Stimulated activated CD4-positive, alpha-beta T cell treated with anti-CD3 and anti-CD28 coated beads, Interleukin-15, amount 100 ng/mL, for 1 hour (primary cell): ENCODE measurements at regions not wholly inside any gene's neighbourhood (a gene's known extent, or its start where the extent isn't known, plus 50 kb on each side); places are given as distances from the start of the nearest gene placed in this dataset.

Source experiments
- DNase-seq, 2 donors: peaks; one replicate each; pipeline ENCODE4 v3.0.0-alpha.2; 2020; ENCODE audit warnings: low read depth in 1 of 2, low spot score in 1 of 2

DNA sequence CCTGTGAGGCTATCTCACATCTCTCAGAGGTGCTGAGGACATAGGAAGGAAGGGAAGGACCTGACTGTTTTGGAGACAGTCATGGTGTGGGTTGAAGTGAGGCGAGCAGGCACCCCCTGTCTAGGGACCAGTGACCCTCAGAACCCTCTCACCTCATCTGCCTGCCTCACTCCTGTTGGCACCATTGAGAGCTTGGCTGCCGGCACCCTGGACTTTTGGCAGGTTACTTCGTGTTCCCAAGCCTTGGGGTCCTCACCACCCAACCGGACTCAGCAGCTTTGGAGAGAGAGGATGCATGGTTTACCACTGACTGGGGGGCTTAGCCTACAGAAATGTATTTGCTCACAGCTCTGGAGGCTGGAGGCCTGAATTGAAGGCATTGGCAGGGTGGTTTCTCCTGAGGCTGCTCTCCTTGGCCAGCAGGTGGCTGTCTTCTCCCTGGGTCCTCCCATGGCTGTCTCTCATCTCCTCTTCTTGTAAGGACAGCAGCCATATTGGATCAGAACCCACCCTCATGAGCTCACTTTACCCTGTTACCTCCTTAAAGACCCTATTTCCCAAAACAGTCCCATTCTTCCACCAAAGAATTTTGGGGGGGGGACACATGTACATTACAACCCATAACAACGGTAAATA lies 142.0 kb downstream of the TSN start:
- no peak for DNase-seq

DNA sequence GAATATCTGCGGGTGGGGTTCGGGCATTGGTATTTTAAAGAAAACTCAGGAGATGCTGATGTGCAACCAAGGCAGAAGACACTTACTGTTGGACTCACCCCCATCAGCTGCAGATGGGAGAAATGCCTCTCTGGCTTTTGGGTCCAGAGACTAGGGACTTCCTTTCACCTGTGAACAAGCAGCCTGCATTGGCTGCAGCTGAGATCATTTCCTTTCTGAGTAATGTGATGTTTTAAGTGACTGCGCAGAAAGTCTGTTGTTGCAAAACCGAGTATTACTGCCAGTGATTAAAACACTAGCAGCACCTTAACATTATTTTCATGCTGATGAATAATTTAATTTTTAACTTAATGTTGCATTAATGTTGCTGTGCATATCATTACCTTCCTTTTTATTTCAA lies 143.0 kb downstream of the TSN start:
- no peak for DNase-seq

DNA sequence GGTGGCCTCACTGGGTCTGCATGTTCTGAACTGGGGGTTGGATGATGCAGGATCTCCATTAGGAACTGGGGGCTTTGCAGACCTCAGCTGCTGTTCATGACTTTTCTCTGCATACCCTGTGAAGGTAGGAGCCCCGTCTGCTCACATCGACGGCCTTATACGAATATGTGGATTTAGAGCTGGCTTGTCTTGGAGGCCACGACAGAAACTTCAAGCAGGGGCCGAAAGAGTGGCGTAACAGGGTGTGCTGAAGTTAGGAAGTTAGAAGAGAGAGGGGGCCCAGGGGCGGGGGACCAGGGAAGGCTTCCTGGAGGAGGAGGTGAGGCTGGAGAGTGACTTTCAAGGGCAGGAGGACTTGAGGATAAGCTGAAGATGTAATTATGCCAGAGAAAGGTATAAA lies 144.9 kb downstream of the TSN start:
- no peak for DNase-seq

DNA sequence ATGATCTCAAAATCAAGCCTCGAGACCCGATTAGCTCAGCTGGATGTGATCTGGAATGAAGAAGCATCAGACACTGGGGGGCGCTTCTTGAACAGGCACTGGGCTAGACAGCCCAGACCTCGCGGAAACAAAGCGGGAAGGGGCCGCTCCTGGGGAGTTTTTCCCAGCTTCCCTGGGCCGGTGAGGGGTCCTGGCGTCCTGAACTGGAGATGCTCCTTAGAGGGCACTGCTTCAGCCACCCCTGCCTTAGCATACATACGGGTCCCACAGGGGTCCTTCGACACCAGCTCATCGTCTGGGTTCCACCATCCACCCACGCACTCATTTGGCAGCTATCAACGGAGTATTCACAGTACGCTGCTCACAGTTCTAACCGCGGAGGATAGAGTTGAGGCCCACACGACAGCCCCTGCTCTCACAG lies 146.7 kb downstream of the TSN start:
- DNase-seq: no peak

DNA sequence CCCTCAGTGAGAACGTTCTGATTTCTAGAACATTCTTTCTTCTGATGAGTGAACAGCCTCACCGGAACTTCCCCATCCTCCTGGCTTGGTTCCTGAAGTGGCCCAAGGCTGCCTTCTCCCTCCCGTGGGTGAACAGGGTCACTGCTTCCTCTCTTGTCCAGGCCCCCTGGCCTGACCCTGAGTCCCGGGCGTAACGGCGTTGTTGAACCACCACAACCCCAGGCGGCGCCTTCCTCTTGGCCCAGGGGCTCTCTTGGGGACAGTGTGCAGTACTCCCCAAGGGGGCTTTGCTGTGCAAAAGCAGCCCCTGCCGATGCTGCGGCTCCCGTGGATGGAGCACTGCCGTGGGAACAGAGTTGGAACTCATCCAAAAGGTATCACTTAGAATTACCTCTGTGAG lies 147.2 kb downstream of the TSN start:
- DNase-seq: no peak

DNA sequence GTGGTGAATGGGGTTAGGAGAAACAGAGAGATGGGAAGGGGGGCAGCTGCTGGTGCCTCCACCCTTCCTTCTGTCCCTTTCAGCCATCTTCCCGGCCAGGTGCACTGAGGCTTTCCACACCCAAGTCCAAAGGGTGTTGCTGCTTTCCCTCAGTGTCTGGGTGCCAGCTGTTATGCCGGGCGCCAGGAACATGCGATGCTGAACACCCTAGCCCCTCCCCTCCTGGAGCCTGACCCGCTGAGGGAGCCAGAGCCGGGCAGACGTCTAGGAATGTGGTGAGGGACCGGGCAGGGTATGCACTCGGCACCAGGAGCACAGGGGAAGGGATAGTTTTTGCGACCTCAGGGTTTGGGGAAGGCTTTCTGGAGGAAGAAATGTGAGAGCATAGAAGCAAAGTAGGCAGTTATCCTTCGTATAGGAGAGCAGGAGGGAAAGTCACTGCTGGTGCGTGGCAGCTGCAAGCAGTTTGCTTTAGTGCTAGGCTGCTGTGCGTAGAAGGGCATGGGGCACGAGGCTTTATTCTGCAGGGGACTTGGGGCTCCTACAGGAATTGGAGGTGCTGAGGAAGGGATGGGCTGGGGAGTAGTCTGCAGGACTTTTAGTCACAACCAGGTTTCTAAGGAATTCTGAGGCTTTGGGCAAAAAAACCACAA lies 147.7 kb downstream of the TSN start:
- no peak for DNase-seq

DNA sequence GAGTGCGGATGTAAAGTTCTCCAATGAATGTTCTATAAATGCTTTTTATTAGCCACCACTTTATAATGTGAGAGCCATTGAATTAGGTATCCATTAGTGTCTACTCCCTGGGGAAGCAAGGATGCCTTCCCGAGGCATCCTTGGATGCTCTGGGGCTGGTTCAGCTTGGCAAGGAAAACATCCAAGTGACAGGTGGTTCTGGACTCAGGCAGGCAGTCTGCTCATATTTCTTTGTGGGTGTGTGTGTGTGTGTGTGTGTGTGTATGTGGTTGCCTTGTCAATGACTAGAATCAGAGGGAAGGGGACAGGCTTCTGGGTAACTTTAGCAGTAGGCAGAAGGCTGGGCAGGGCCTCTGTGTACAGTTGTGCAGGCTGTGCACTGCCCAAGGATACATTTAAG lies 149.2 kb downstream of the TSN start:
- no peak for DNase-seq

DNA sequence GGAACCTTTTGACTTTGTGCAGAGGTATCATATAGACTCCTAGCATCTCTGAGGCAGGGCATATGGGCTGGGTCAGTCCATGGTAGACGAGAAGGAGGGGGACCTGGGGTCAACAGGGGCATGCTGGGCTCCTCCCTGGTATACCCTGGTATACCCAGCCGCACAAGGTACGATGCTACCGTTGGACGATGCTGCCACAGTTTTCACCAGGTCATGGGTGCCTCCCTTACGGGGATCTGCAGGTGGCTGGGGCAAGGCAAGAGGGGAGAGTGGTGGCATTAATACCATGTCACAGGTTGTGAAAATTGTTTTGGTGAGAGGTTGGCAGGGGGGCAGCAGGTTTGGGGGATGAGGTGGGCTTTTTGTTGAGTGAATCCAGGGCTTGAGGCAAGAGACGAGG lies 149.8 kb downstream of the TSN start:
- no peak for DNase-seq

DNA sequence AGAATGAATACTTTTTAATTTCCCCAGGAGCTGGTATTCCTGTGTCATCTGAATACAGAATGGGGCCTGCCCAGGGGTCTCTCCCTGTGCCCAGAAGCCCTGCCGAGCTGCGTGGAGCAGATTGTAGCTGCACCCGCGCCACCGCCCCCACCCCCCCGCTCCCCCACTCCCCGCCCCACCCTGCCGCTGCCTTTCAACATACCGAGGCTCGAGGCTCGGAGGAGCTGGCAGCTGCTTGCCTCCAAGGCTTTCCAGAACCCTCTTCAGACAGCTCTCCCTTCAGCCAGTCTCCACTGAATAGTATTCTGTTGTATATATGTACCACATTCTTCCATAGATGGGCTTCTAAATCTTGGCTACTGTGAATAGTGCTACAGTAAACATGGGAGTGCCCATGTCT lies 150.7 kb downstream of the TSN start:
- DNase-seq: no peak

DNA sequence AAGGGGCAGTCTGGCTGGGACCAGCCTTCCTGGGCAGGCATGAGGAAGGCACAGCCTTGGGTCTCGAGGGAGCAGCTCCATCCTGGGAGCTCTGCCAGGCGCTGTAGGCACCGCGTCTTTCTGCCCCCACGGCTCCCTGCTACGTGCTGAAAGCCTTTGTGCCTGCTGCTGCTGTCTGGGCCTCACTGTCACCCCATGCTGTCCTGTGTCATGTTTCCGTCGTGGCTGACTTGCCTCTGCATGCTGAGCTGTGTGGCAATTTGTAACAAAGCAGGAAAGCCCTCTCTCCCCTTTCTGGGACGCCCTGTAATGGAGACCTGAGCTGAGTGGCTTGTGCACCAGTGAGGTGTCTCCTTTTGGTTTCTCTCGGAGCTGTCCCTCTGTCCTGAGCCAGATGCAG lies 152.5 kb downstream of the TSN start:
- no peak for DNase-seq

DNA sequence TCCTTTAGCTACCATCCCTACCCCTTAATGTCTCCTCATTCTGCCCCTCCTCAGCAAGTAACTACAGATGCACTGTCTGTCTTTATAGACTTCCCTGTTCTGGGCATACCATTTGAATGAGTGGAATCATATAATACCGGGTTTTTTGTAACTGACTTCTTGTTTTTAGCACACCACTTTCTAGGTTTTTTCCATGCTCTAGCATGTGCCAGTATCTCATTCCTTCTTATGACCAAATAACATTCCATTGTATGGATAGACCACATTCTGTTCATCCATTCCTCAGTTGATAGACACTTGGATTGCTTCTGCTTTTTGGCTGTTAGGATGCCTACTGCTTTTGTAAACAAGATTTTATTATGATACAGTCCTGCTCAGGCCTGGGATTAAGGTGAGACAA lies 154.7 kb downstream of the TSN start:
- no peak for DNase-seq

DNA sequence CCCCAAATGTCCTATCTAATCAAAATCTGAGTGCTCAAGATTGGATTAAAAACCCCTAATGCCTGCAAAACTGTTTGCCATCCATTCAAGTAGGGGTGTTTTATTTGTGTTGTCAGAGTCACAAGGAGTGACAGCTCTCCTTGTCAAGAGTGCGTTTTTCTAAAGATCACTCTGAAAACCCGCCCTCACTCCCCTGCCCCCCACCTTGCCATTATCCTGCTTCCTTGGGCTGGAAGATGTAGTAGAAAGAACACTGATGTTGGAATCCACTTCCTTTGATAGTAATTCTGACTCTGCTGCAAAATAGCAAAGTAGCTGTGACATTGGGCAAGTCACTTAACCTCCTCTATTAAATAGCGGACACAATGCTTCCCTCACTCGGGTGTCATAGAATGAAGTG lies 155.6 kb downstream of the TSN start:
- no peak for DNase-seq

DNA sequence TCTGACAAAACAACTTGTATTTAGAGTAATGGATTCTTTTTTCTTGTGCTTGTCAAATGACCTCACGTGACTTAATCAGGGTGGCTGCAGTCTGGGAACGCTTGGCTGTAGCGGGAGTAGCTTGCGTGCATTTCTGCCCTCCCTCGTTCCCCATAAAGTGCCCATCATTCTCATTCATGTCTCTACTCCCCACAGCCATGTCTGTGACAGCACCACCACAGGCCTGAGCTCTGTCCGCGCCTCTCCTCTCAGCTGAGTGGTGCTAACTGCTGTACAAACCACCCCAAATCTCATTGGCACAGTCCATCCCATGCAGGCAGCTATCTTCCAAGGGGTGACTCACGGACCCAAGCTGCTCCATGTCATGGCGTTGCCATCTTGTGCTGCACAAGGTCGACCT lies 161.7 kb downstream of the TSN start:
- DNase-seq: no peak

DNA sequence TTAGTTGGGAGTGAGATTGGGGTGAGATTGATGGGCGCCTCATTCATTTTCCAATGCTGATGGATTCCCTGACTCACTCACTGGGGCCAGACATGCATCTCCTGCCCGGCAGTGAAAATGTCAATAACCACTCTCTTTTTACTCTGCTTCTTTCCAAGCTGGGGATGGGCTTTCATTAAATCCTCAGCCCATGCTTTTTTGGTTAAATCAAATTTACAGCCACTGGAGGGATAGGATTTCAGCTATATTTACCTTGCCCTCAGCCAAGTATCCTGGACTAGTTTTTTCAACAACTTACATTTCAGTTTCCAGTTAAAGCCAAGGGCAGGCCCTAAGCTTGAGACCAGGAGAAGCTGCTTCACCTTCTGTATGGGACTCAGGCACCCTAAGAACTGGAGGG lies 162.8 kb downstream of the TSN start:
- DNase-seq: no peak

DNA sequence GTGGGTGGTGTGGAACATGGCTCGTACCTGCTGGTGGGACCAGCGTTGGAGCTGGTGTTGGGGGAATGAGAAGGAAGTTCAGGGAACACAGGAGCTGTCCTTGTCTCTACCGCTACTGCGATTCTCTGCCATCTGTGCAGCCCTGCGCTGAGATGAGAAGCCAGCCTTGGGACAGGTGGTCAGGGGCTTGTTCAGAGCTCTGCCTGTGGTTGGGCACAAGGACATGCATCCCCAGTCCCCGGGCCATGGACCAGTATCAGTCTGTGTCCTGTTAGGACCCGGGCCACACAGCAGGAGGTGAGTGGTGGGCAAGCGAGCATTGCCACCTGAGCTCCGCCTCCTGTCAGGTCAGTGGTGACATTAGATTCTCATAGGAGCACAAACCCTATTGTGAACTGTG lies 164.4 kb downstream of the TSN start:
- no peak for DNase-seq

DNA sequence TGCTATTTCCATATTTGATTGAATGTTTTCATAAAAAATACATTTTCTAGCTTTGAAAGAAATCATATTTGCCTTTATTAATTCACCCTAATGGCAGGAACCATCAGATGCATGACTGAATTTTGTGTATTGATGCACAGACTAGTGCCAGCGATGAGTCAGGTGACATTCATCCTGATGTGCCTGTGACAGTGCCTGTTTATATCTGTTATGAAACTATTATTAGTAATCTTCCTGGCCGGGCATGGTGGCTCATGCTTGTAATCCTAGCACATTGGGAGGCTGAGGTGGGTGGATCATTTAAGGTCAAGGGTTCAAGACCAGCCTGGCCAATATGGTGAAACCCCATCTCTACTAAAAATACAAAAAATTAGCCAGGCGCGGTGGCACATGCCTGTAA lies 170.0 kb downstream of the TSN start:
- DNase-seq: no peak

DNA sequence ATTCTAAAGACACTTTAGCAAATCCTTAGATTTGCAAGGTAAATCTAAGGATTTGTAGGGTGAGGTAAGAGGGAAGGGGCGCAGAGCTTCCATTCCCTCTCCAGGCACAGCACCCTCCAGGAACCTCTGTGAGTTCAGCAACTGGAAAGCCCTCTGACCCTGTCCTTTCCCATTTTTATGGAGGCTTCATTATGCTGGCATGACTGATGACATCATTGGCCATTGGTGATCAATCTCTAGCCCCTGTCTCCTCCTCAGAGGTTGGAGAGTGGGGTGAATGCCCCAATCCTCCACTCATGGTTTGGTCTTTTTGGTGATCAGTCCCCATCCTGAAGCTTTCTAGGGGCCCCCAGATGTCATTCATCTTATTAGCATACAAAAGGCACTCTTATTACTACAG lies 187.8 kb downstream of the TSN start:
- no peak for DNase-seq

DNA sequence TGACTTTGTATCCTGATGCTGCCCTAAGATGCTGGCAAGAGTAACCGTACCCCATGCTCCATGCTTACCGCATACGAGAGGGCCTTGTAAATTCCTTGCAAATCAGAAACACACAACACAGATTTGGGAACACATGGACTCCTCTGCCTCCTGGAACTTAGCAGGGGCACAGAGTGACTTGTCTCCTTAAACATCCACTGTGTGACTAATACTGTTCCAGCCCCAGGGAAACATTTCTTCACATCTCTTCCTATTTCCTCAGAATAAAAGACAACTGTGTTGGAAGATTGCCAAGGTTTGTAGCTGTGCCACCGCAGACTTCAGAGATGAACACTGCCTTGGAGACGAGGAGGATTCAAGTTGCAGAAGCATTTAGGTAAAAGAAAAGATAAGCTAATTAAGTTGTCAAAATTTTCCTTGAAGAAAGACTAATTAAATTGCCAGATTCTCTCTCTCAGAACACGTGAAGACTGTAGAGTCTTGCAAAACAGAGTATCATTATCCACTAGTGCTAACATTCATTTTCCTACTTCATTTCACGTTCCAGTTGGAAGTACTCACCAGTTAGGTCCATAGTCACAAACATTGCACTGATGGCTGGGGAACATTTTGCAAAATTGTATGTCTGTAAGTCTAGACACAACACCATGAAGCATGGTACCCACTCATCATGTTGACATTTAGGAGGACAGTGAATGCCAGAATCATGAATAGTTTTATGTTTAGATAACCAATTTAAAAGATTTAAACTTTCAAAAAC lies 188.8 kb downstream of the TSN start:
- no peak for DNase-seq

DNA sequence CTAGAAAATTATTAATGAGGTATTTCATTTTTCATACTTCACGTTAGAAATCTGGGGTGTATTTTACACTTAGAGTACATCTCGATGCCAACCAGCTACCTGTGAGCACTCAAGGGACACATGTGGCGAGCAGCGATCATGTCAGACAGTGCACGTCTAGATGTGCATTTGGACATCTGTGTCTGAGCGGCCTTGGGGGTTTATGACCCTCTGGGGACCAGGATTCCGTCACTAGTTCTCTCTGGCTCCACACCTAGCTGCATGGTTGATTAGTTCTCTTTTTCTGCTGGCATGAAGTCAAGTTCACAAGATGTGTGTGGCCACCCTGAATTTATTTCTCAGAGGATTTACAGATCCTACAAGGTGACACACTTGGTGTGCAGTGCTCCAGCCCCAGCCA lies 192.2 kb downstream of the TSN start:
- no peak for DNase-seq

DNA sequence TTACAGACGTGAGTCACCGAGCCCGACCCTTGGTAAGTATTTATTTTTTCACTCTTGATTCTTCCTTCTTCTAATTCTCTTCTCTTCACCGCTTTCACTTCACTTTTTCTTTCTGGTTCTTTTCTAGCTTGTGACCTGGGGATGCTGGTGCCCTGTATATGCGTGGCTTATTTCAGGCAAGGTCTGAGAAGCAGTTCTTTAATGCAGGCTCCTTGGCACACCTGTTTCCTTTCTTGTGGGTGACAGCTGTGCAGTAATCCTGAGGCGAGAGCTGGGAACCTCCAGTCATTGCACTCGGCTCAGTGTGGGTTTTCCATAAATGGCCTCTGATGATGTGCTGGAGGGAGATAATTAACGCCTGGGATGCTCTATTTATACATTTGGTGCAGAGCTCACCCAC lies 193.8 kb downstream of the TSN start:
- no peak for DNase-seq

DNA sequence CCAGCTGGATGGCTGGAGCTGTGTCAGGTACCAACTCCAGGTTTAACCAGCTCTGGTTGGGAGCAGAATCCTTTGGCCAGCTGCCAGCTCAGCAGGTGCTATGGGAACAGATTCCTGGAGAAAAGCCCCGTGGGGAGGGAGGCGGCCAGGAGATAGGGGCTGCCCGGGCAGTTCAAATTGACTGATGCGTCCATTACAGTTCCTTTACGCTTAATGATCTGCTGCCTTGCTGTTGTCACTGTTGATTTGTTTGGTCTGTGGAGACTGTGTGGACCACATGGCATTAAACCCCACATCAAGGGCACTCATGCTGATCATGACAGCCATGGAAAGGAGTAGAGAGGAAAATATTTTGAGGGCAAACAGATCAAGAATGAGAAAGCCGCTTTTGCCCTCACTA lies 200.0 kb downstream of the TSN start:
- no peak for DNase-seq

DNA sequence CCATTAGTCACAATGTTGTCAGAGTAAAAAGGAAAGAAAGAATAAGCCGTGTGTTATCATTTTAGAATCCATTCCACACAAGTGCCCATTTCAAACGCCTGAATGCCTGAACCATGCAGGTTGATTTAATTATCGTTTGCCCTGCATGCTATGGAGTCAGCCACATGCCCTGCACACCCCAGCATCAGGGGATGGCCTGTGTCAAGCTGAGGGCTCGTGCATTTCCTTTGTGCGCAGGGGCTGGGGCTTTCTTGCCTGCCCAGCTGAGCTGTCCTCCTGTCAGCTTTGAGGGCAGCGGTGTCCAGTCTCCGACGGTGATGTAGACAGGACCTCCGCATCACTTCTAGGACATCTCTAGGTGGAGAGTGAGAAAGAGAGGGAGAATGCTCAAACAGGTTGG lies 200.4 kb downstream of the TSN start:
- DNase-seq: no peak

DNA sequence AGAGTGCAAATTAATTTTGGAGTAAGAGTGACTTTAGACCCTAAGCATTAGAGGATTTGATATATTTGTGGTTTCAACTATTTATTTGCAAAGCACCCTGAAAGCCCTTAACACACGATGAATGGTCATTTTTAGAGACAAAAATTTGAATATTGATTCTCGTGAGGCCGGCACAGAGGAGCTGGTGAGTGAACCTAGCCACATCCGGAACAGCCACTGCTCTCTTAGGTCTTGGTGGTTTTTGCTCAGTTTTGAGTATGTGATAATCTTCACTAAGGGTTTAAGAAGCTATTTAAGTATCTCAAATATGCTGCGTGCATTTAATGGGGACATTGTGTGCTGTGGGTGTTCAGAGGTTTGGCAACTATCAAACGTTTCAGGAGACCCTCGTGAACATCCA lies 204.8 kb downstream of the TSN start:
- DNase-seq: no peak
